Stimulated activated CD8-positive, alpha-beta memory T cell treated with anti-CD3 and anti-CD28 coated beads, Interleukin-4, amount 100 ng/mL, for 4 hours (primary cell): ENCODE measurements at regions not wholly inside any gene's neighbourhood (a gene's known extent, or its start where the extent isn't known, plus 50 kb on each side); places are given as distances from the start of the nearest gene placed in this dataset.

Experiments used
- DNase-seq, 2 donors: peaks; one replicate each; pipeline ENCODE4 v3.0.0-alpha.2; 2020; ENCODE audit warnings: low read depth in 2 of 2, low spot score in 1 of 2

DNA sequence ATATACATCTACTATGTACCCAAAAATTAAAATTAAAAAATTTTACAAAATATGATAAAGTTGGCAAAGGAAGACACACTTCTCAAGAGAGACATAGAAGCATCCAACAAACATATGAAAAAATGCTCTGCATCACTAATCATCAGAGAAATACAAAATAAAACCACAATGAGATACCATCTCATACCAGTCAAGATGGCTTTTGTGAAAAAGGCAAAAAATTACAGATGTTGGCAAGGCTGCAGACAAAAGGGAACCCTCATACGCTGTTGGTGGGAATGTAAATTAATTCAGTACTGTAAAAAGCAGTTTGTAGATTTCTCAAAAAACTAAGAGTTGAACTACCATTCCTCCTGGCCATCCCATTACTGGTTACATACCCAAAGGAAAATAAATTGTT, 581.7 kb upstream of the CCDC54 start:
- no peak for DNase-seq

- DNase-seq, result no peak
These were observed 579.8 kb upstream of the CCDC54 start for GRCh38 chr3:106797461-106797860.

GRCh38 chr3:106805625-106806024, 571.6 kb upstream of the CCDC54 start:
- no peak for DNase-seq

GRCh38 chr3:106806964-106807363, 570.3 kb upstream of the CCDC54 start:
- no peak for DNase-seq

- DNase-seq, result no peak
These were observed 568.2 kb upstream of the CCDC54 start for GRCh38 chr3:106809041-106809440.

GRCh38 chr3:106809623-106810299, 567.5 kb upstream of the CCDC54 start:
- no peak for DNase-seq

DNA sequence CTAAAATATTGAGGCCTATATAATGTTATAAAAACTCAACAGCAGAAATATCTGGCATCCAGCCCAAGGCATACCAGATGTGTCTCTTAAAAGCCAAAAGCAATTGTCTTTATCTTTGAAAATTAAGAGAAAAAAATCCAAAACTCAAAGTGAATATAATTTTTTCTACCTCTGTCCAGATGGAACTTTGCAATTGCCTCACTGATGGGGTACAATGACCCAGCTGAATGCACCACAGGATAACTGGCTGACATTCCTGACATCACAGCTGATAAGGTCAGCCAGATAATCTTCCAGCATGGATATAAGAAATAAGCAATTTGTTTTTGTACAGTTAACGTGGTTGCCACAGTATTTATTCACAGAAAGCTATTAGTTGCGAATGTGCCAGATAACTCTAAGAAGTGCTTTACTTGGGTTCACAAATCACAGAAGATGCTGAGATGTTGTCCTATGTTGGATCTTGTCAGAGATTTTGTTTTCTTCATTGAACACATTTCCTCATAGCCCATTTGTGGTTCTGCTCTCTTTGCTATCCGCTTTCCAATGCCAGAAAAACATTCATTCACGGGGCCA, 566.9 kb upstream of the CCDC54 start:
- DNase-seq, result no peak

DNA sequence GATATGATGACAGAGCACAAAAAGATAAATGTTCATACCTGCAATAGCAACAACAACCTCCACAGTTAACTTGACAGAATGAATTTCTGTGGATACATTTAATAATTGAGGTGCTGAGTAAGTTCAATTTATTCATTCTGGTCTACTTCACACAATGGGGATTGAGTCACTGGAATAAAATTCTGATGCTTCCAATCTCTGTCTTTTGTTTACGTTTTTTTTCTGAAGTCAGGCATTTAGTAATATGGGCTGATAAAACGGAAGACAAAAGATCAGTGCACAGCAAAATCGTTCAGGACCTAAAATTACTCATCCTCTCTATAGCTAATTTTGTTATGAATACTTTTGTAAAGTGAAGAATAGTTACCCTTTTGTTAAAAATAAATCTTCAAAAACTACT, 565.9 kb upstream of the CCDC54 start:
- DNase-seq, result no peak

GRCh38 chr3:106813742-106814141, 563.5 kb upstream of the CCDC54 start:
- DNase-seq, result no peak

DNA sequence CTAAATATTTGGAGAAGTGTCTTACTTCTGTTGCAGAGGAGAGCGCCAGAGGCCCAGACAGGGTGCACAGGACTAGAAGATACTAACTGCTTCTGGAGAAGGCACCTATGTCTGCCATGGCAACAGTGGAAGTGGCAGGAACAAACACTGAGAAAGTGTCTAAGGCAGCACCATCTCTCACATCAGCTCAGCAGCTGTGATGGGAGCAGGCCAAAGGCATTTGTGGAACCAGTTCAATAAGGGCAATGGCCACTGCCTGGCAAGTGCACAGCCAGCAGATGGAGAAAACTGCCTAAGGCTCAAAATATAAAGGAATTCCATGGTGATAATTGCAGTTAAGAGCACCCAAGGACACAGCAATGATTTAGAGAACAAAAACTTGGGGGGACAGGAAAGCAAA, 563.0 kb upstream of the CCDC54 start:
- no peak for DNase-seq

DNA sequence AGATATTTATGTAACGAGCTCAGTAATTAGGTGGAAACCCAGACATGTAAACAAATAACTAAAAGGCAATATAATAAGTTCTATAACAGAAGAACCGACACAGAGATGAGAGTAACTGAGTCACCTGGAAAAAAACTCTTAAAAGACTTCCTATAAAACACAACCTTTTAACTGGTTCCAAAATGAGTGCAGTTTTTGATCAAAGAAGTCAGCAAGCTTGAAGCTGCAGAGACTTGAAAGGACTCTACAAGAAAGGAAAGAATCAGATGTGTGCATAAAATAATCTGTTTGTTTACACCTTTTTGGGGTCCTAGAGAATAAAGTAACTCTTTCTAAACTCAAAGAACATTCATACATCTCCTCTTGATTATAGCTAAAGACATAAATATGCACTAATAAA, 560.4 kb upstream of the CCDC54 start:
- DNase-seq, result no peak

DNA sequence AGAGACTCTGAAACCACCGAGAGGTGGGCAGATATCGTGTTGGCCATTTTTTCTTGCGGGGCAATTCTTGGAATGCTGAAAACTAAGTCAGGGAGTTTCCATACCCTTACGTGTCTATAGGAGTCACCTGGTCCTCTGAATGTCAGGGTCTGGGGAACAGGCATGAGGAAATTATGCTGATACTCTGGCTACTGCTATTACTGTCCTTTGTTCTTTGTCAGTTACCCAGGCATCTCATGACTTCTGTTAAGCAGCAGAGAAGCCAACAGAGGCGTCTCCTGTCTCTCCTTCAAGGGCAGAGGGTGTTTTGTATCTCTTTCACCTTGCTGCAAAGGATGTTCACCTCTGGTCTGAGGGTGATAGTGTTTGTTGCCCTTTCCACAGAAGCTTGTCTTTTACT, 559.5 kb upstream of the CCDC54 start:
- no peak for DNase-seq

GRCh38 chr3:106819440-106819839, 557.8 kb upstream of the CCDC54 start:
- no peak for DNase-seq

- no peak for DNase-seq
These were observed 556.4 kb upstream of the CCDC54 start for GRCh38 chr3:106820726-106821362.

DNA sequence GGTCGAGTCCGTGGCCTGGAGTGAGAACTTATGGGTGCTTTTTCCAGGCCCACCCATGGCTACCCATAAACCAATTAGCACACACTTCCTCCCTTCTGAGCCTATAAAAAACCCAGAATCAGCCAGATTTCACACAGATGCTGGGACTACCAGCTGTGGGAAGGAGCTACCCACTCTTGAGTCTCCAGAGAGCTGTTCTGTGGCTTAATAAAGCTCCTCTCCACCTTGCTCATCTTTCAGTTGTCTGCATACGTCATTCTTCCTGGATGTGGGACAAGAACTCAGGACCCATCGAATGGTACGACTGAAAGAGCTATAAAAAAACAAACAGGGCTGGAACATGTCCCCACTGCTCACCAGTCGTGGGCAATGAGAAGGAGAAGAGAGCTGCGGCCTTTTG, 555.4 kb upstream of the CCDC54 start:
- no peak for DNase-seq

- DNase-seq, result no peak
These were observed 555.0 kb upstream of the CCDC54 start for GRCh38 chr3:106822204-106822603.

GRCh38 chr3:106823701-106824100, 553.5 kb upstream of the CCDC54 start:
- no peak for DNase-seq

DNA sequence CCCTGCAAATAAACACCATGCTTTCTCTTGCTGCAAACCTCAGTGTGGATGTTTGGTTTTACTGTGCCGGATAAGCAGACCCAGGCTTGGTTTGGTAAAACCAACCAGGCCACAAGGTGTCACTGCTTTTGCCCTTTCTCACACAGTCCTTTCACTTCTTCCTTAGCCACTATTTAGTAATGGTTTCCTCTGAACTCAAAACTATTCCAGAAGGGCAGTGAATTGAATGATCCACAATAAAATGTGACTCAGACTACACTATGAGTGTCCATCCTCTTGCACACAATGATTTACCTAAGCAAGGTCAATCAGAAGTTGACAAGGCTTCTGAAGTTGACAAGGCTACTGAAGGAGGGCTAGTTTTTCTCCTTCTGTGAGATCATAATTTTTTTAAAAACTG, 552.4 kb upstream of the CCDC54 start:
- no peak for DNase-seq

GRCh38 chr3:106825962-106826605, 551.2 kb upstream of the CCDC54 start:
- DNase-seq, result no peak

DNA sequence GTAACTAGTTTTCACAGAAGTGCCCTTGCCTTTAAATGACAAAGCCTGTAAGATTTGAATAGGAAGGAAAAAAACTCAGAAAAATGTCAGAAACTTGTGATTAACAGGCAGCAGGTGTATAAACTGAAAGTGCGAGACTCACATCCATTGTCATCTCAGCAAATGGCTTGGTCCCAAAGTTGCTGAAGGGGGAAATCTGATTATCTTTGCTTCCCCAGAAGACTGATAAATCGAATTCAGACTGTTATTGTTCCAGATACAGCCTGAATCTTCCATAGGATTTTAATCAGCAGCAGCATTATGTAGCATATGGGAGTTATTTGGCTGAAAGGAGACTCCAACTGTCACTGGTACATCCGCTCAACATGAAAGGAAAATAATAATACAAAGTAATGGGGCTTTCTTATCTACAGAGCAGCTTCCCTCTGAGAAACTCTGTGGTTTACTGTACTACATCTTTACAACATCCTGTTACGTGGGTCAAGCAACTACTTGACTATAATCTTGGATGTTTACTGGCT, 550.4 kb upstream of the CCDC54 start:
- DNase-seq, result no peak

- no peak for DNase-seq
These were observed 549.6 kb upstream of the CCDC54 start for GRCh38 chr3:106827515-106828213.
